ENCODE measurements at regions not wholly inside any gene's neighbourhood (a gene's known extent, or its start where the extent isn't known, plus 50 kb on each side); places are given as distances from the start of the nearest gene placed in this dataset.

DNA sequence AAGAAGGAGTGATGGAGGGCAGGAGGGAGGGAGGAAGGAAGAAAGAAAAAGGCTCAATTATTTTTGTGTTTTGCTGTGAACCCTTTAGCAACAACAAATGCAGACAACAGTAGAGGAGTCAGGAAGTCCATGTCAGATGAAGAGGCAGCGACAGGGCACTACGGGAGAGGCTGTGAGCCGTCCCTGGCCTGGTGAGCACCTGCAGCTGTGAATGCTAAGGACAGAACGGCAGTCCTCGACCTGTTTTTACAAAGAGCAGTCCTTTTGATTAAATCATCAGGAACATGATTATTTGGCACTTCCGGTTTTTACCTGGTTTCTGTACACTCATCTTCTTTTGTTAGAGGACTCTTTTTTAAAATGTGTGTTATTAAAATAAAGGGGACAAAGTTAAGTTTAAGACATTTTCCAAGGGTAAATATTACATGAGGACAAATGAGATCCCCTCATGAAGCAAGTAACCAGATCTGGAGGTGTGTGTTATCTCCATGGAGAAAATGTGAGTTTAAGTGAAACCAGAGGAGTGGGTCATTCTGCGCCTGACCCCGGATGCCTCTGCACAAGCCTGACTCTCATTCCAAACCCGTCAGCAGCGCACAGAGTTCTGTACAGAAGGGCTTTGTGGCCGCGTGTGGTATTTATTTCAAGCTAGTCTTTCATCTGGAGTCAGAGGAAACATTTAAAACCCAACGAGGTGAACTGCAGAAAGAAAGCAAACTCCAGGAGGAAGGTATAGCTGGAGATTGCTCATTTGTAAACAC lies 492.5 kb downstream of the SOX11 start:
- RAD21 ChIA-PET (ENCODE audit: low non-redundant PET in 1 of 2, low total read pairs in 2 of 2, uncharacterized antibody in 2 of 2, unreplicated experiment in 2 of 2) = no interaction called here
- CTCF ChIA-PET = no interaction called here
- Histone ChIP-seq H4K20me1 (ENCODE audit: insufficient read depth) (no peaks in the 10 kb centered on the region), H3K27ac (ENCODE audit: low read depth, low read length) (no peak overlapping the region), H3K27me3 (ENCODE audit: insufficient read depth, low read length) (no peaks in the 10 kb centered on the region), H3K4me2 (ENCODE audit: low read length) (no peak overlapping the region), H3K9me2 (ENCODE audit: insufficient read depth) (no peaks in the 10 kb centered on the region), H2AFZ (ENCODE audit: low read depth, low read length, poor library complexity, severe bottlenecking) (no peak overlapping the region), H3K9me3 (ENCODE audit: control insufficient read depth in 1 of 2, insufficient read depth in 1 of 2, low read depth in 1 of 2, low read length in 2 of 2) (peaks cover 0 to 23% of the 10 kb centered on the region in 2 experiments; a peak in 2 of 4 replicates), H3K36me3 (ENCODE audit: control insufficient read depth in 1 of 2, insufficient read depth in 2 of 2, low read length in 2 of 2) (no peaks in the 10 kb centered on the region), H3K79me2 (ENCODE audit: insufficient read depth, low read length) (no peaks in the 10 kb centered on the region), H3K4me1 (ENCODE audit: control insufficient read depth in 1 of 2, insufficient read depth in 2 of 2, low read length in 2 of 2) (no peaks in the 10 kb centered on the region), H3K9ac (ENCODE audit: low read length) (no peak overlapping the region), H3K4me3 (replicated peaks in 1 of 2; ENCODE audit: low read depth in 1 of 2, low read length in 2 of 2) (no peak overlapping the region)
- BruUV-seq (replicated peaks) = no TSS peak
- intact Hi-C loops (cut with micrococcal nuclease) = no loop called here
- POLR2A ChIA-PET = no interaction called here
- ATAC-seq = no peak
- TF ChIP-seq ZNF274 (IDR thresholded peaks at IDR 0.05; ENCODE audit: low read depth, low read length) (no peak), SP1 (IDR thresholded peaks at IDR 0.05; ENCODE audit: low read depth) (no peak), FOSL1 (IDR thresholded peaks at IDR 0.05; ENCODE audit: low read depth) (no peak), EGR1 (IDR thresholded peaks at IDR 0.05; ENCODE audit: low read depth) (no peak), ZFX (IDR thresholded peaks at IDR 0.05) (no peak), POLR2A (IDR thresholded peaks at IDR 0.05; ENCODE audit: borderline replicate concordance, extremely low read depth, insufficient read depth, insufficient read length) (no peak), EZH2 (IDR thresholded peaks at IDR 0.05) (no peak), JUND (IDR thresholded peaks at IDR 0.05) (no peak), EZH2phosphoT487 (IDR thresholded peaks at IDR 0.05; ENCODE audit: borderline replicate concordance) (no peak), SRF (IDR thresholded peaks at IDR 0.05; ENCODE audit: low read depth) (no peak), CEBPB (IDR thresholded peaks at IDR 0.05; ENCODE audit: low read depth) (no peak), YY1 (IDR thresholded peaks at IDR 0.05; ENCODE audit: extremely low read depth, insufficient replicate concordance, low read depth, low read length) (no peak), CBX3 (IDR thresholded peaks at IDR 0.05; ENCODE audit: low read depth) (no peak)
- TF ChIP-seq, protein P1, sequence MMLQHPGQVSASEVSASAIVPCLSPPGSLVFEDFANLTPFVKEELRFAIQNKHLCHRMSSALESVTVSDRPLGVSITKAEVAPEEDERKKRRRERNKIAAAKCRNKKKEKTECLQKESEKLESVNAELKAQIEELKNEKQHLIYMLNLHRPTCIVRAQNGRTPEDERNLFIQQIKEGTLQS (IDR thresholded peaks at IDR 0.05) = no peak
- TF ChIP-seq, protein P2, sequence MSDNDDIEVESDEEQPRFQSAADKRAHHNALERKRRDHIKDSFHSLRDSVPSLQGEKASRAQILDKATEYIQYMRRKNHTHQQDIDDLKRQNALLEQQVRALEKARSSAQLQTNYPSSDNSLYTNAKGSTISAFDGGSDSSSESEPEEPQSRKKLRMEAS (IDR thresholded peaks at IDR 0.05) = no peak
- DNase-seq (ENCODE audit: low read depth, low spot score) = no peak

All from HCT116 (cell line).